ENCODE measurements at regions not wholly inside any gene's neighbourhood (a gene's known extent, or its start where the extent isn't known, plus 50 kb on each side); places are given as distances from the start of the nearest gene placed in this dataset.

GRCh38 chr3:127420829-127421228 is 133.0 kb upstream of the PRR20G start:
- Histone ChIP-seq H3K4me1 (no peaks in the 10 kb centered on the region), H3K36me3 (no peaks in the 10 kb centered on the region), H3K4me3 (no peak overlapping the region), H3K27ac (no peak overlapping the region), H3K9me3 (no peaks in the 10 kb centered on the region), H3K27me3 (peaks cover 0 to 75% of the 10 kb centered on the region in 2 donors)
- 24 to 29% methylated on average over 5 to 7 of the region's 7 CpGs for WGBS, 2 donors
- DNase-seq (ENCODE audit: low spot score in 2 of 2) = no peak
- TF ChIP-seq POLR2A (IDR thresholded peaks at IDR 0.05) (no peak), CTCF (IDR thresholded peaks at IDR 0.05) (no peak), EP300 (IDR thresholded peaks at IDR 0.05) (no peak)

- no peaks in the 10 kb centered on the region for H3K36me3 ChIP-seq
- H3K27me3 ChIP-seq = peaks cover 0 to 75% of the 10 kb centered on the region in 2 donors
- TF ChIP-seq POLR2A (IDR thresholded peaks at IDR 0.05) (no peak), CTCF (IDR thresholded peaks at IDR 0.05) (no peak), EP300 (IDR thresholded peaks at IDR 0.05) (no peak)
- H3K9me3 ChIP-seq = no peaks in the 10 kb centered on the region
- H3K4me3 ChIP-seq = no peak overlapping the region
- WGBS, 2 donors = 79 to 85% methylated on average over 8 to 10 of the region's 12 CpGs
- no peak overlapping the region for H3K27ac ChIP-seq
- DNase-seq (ENCODE audit: low spot score in 2 of 2) = no peak
- no peaks in the 10 kb centered on the region for H3K4me1 ChIP-seq
Observed at GRCh38 chr3:127419641-127420553, 132.1 kb upstream of the PRR20G start.

- H3K36me3 ChIP-seq = no peaks in the 10 kb centered on the region
- no peak for TF ChIP-seq EP300 (IDR thresholded peaks at IDR 0.05)
- no peaks in the 10 kb centered on the region for H3K4me1 ChIP-seq
- WGBS, 2 donors = 70 to 77% methylated on average over 5 of the region's 5 CpGs
- H3K27ac ChIP-seq = no peak overlapping the region
- no peaks in the 10 kb centered on the region for H3K9me3 ChIP-seq
- DNase-seq (ENCODE audit: low spot score in 2 of 2) = no peak
- H3K4me3 ChIP-seq = no peak overlapping the region
- H3K27me3 ChIP-seq = peaks cover 0 to 75% of the 10 kb centered on the region in 2 donors
Observed at GRCh38 chr3:127419182-127419581, 131.3 kb upstream of the PRR20G start.

GRCh38 chr3:127418560-127419147 is 130.8 kb upstream of the PRR20G start:
- Histone ChIP-seq H3K4me3 (no peak overlapping the region), H3K9me3 (no peaks in the 10 kb centered on the region), H3K4me1 (no peaks in the 10 kb centered on the region), H3K27me3 (peaks cover 0 to 75% of the 10 kb centered on the region in 2 donors), H3K36me3 (no peaks in the 10 kb centered on the region), H3K27ac (no peak overlapping the region)
- DNase-seq (ENCODE audit: low spot score in 2 of 2) = no peak
- TF ChIP-seq EP300 (IDR thresholded peaks at IDR 0.05) (no peak), CTCF (IDR thresholded peaks at IDR 0.05) (no peak), POLR2A (IDR thresholded peaks at IDR 0.05) (no peak)
- WGBS, 2 donors = 45 to 68% methylated on average over 4 of the region's 4 CpGs

GRCh38 chr3:127417709-127418559 is 130.1 kb upstream of the PRR20G start:
- H3K9me3 ChIP-seq = no peaks in the 10 kb centered on the region
- H3K27me3 ChIP-seq = peaks cover 0 to 74% of the 10 kb centered on the region in 2 donors
- H3K4me3 ChIP-seq = no peak overlapping the region
- no peak for DNase-seq (ENCODE audit: low spot score in 2 of 2)
- H3K27ac ChIP-seq = no peak overlapping the region
- H3K4me1 ChIP-seq = no peaks in the 10 kb centered on the region
- H3K36me3 ChIP-seq = no peaks in the 10 kb centered on the region
- WGBS, 2 donors = 54 to 59% methylated on average over 10 of the region's 10 CpGs
- no peak for TF ChIP-seq CTCF (IDR thresholded peaks at IDR 0.05)
